ENCODE measurements at regions not wholly inside any gene's neighbourhood (a gene's known extent, or its start where the extent isn't known, plus 50 kb on each side); places are given as distances from the start of the nearest gene placed in this dataset.

GRCh38 chr13:89287381-89287780, 1616.2 kb downstream of the SLITRK5 start:
- TF ChIP-seq JUN (IDR thresholded peaks at IDR 0.05) (no peak), SREBF2 (IDR thresholded peaks at IDR 0.05) (no peak), RCOR1 (IDR thresholded peaks at IDR 0.05; ENCODE audit: low read depth, low read length) (no peak), POLR2AphosphoS2 (conservative IDR thresholded peaks at IDR 0.05; ENCODE audit: low read length) (no peak), ESRRA (IDR thresholded peaks at IDR 0.05; ENCODE audit: borderline replicate concordance, low read length) (no peak), RFX5 (IDR thresholded peaks at IDR 0.05) (no peak), MAFK (IDR thresholded peaks at IDR 0.05; ENCODE audit: partially characterized antibody) (no peak), POLR2A (IDR thresholded peaks at IDR 0.05; ENCODE audit: low read length) (no peak), MYC (IDR thresholded peaks at IDR 0.05; ENCODE audit: borderline replicate concordance, low read length) (no peak)
- TF ChIP-seq, protein P1, sequence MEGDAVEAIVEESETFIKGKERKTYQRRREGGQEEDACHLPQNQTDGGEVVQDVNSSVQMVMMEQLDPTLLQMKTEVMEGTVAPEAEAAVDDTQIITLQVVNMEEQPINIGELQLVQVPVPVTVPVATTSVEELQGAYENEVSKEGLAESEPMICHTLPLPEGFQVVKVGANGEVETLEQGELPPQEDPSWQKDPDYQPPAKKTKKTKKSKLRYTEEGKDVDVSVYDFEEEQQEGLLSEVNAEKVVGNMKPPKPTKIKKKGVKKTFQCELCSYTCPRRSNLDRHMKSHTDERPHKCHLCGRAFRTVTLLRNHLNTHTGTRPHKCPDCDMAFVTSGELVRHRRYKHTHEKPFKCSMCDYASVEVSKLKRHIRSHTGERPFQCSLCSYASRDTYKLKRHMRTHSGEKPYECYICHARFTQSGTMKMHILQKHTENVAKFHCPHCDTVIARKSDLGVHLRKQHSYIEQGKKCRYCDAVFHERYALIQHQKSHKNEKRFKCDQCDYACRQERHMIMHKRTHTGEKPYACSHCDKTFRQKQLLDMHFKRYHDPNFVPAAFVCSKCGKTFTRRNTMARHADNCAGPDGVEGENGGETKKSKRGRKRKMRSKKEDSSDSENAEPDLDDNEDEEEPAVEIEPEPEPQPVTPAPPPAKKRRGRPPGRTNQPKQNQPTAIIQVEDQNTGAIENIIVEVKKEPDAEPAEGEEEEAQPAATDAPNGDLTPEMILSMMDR (IDR thresholded peaks at IDR 0.05) = no peak
- TF ChIP-seq, protein P2, sequence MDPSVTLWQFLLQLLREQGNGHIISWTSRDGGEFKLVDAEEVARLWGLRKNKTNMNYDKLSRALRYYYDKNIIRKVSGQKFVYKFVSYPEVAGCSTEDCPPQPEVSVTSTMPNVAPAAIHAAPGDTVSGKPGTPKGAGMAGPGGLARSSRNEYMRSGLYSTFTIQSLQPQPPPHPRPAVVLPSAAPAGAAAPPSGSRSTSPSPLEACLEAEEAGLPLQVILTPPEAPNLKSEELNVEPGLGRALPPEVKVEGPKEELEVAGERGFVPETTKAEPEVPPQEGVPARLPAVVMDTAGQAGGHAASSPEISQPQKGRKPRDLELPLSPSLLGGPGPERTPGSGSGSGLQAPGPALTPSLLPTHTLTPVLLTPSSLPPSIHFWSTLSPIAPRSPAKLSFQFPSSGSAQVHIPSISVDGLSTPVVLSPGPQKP (IDR thresholded peaks at IDR 0.05; ENCODE audit: low read depth, low read length) = no peak
- TF ChIP-seq, protein P3, sequence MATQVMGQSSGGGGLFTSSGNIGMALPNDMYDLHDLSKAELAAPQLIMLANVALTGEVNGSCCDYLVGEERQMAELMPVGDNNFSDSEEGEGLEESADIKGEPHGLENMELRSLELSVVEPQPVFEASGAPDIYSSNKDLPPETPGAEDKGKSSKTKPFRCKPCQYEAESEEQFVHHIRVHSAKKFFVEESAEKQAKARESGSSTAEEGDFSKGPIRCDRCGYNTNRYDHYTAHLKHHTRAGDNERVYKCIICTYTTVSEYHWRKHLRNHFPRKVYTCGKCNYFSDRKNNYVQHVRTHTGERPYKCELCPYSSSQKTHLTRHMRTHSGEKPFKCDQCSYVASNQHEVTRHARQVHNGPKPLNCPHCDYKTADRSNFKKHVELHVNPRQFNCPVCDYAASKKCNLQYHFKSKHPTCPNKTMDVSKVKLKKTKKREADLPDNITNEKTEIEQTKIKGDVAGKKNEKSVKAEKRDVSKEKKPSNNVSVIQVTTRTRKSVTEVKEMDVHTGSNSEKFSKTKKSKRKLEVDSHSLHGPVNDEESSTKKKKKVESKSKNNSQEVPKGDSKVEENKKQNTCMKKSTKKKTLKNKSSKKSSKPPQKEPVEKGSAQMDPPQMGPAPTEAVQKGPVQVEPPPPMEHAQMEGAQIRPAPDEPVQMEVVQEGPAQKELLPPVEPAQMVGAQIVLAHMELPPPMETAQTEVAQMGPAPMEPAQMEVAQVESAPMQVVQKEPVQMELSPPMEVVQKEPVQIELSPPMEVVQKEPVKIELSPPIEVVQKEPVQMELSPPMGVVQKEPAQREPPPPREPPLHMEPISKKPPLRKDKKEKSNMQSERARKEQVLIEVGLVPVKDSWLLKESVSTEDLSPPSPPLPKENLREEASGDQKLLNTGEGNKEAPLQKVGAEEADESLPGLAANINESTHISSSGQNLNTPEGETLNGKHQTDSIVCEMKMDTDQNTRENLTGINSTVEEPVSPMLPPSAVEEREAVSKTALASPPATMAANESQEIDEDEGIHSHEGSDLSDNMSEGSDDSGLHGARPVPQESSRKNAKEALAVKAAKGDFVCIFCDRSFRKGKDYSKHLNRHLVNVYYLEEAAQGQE (IDR thresholded peaks at IDR 0.05) = no peak
